GM23248 (cell line): ENCODE measurements at regions not wholly inside any gene's neighbourhood (a gene's known extent, or its start where the extent isn't known, plus 50 kb on each side); places are given as distances from the start of the nearest gene placed in this dataset.

Experiments
- EZH2 ChIP-seq: fragments of 200-600 bp; sonication (generic); IDR thresholded peaks from 2 replicates; pipeline ENCODE4 v1.6.1; 2018; ENCODE audit warnings: antibody characterized with exemption, mild to moderate bottlenecking; ENCODE audit not compliant: insufficient read depth, poor library complexity, severe bottlenecking
- EZH2phosphoT487 ChIP-seq: fragments of 200-600 bp; sonication (generic); IDR thresholded peaks from 2 replicates; pipeline ENCODE4 v1.6.1; 2018; ENCODE audit warnings: antibody characterized with exemption, moderate library complexity, mild to moderate bottlenecking, low read depth; ENCODE audit not compliant: insufficient read depth

GRCh38 chr3:147672436-147672835 is 263.3 kb downstream of the ZIC1 start:
- TF ChIP-seq EZH2 (no peak), EZH2phosphoT487 (no peak)
